WTC11 (cell line): ENCODE measurements at regions not wholly inside any gene's neighbourhood (a gene's known extent, or its start where the extent isn't known, plus 50 kb on each side); places are given as distances from the start of the nearest gene placed in this dataset.

Experiments used
- ATAC-seq: fragments of 200-7000 bp; cut with Tn5 transposase; 2 replicates; pipeline ENCODE4 v1.10.0; 2021; ENCODE audit warnings: mild to moderate bottlenecking, moderate library complexity
- CTCF ChIA-PET: fragments of 300-600 bp; sonication (Branson Sonifier 250); formaldehyde crosslinking; loops from one replicate; lab custom pipeline; 2021; ENCODE audit warnings: antibody characterized with exemption; lab: Charles Lee
- POLR2A ChIA-PET: fragments of 350-600 bp; sonication (Branson Sonifier 250); formaldehyde crosslinking; loops from one replicate; lab custom pipeline; 2021; ENCODE audit warnings: antibody characterized with exemption; lab: Charles Lee
- DNase-seq: peaks from one replicate; pipeline ENCODE4 v3.0.0; 2021; ENCODE audit warnings: low spot score
- H3K27ac Mint-ChIP-seq: 2 replicates; pipeline ENCODE4 v1.8.0; 2021; ENCODE audit warnings: mixed read lengths
- H3K27me3 Mint-ChIP-seq: 2 replicates; pipeline ENCODE4 v1.8.0; 2021; ENCODE audit warnings: low read depth, mild to moderate bottlenecking, moderate library complexity, mixed read lengths
- H3K36me3 Mint-ChIP-seq: 2 replicates; pipeline ENCODE4 v1.8.0; 2021; ENCODE audit warnings: mixed read lengths
- H3K4me1 Mint-ChIP-seq: 2 replicates; pipeline ENCODE4 v1.8.0; 2022; ENCODE audit warnings: mixed read lengths
- H3K4me3 Mint-ChIP-seq: 2 replicates; pipeline ENCODE4 v1.8.0; 2021; ENCODE audit warnings: mild to moderate bottlenecking, moderate library complexity, mixed read lengths
- H3K9me3 Mint-ChIP-seq: 2 replicates; pipeline ENCODE4 v1.8.0; 2021; ENCODE audit warnings: mixed read lengths
- AR ChIP-seq: fragments of 250-450 bp; sonication (Bioruptor Pico); IDR thresholded peaks from 2 replicates; pipeline ENCODE4 v1.9.0; 2021; ENCODE audit warnings: mild to moderate bottlenecking
- ATF1 ChIP-seq: sonication (generic); formaldehyde crosslinking; IDR thresholded peaks from 2 replicates; pipeline ENCODE4 v1.8.1; 2023; ENCODE audit warnings: mild to moderate bottlenecking, moderate library complexity, missing genetic modification reagents
- CBFB ChIP-seq: sonication (generic); formaldehyde crosslinking; IDR thresholded peaks from 2 replicates; pipeline ENCODE4 v1.8.1; 2022; ENCODE audit warnings: mild to moderate bottlenecking, low read depth, missing genetic modification reagents
- CREB1 ChIP-seq: sonication (generic); formaldehyde crosslinking; IDR thresholded peaks from 2 replicates; pipeline ENCODE4 v1.8.0; 2023; ENCODE audit warnings: mild to moderate bottlenecking, missing genetic modification reagents
- CTCF ChIP-seq: fragments of 200-600 bp; IDR thresholded peaks from 2 replicates; pipeline ENCODE4 v1.8.0; 2022; ENCODE audit warnings: antibody characterized with exemption
- E2F1 ChIP-seq: sonication (generic); formaldehyde crosslinking; IDR thresholded peaks from 2 replicates; pipeline ENCODE4 v1.8.0; 2022; ENCODE audit warnings: mild to moderate bottlenecking, missing genetic modification reagents
- ELF4 ChIP-seq: sonication (generic); formaldehyde crosslinking; IDR thresholded peaks from 2 replicates; pipeline ENCODE4 v1.8.1; 2022; ENCODE audit warnings: low read depth, mild to moderate bottlenecking, moderate library complexity, missing genetic modification reagents
- GRHL2 ChIP-seq: fragments of 250-450 bp; sonication (Bioruptor Pico); IDR thresholded peaks from 2 replicates; pipeline ENCODE4 v1.8.0; 2022; ENCODE audit warnings: mild to moderate bottlenecking, moderate library complexity; ENCODE audit not compliant: insufficient replicate concordance, severe bottlenecking
- MAX ChIP-seq: sonication (generic); formaldehyde crosslinking; IDR thresholded peaks from 2 replicates; pipeline ENCODE4 v1.8.0; 2022; ENCODE audit warnings: mild to moderate bottlenecking, missing genetic modification reagents
- NFE2L1 ChIP-seq: sonication (generic); formaldehyde crosslinking; IDR thresholded peaks from 2 replicates; pipeline ENCODE4 v1.8.1; 2023; ENCODE audit warnings: missing genetic modification reagents
- NFYB ChIP-seq: sonication (generic); formaldehyde crosslinking; conservative IDR thresholded peaks from 2 replicates; pipeline ENCODE4 v1.8.0; 2022; ENCODE audit warnings: low read depth, missing genetic modification reagents
- OVOL2 ChIP-seq: fragments of 250-450 bp; sonication (Bioruptor Pico); IDR thresholded peaks from 2 replicates; pipeline ENCODE4 v1.9.0; 2021; ENCODE audit warnings: mild to moderate bottlenecking, borderline replicate concordance
- PRDM15 ChIP-seq: sonication (generic); formaldehyde crosslinking; IDR thresholded peaks from 2 replicates; pipeline ENCODE4 v1.8.0; 2022; ENCODE audit warnings: missing genetic modification reagents
- PRRX2 ChIP-seq: fragments of 250-450 bp; sonication (Bioruptor Pico); IDR thresholded peaks from 2 replicates; pipeline ENCODE4 v1.8.0; 2021; ENCODE audit warnings: mild to moderate bottlenecking
- RORB ChIP-seq: fragments of 250-450 bp; sonication (Bioruptor Pico); IDR thresholded peaks from 2 replicates; pipeline ENCODE4 v1.9.0; 2021; ENCODE audit warnings: mild to moderate bottlenecking
- ZNF416 ChIP-seq: fragments of 250-450 bp; sonication (Bioruptor Pico); IDR thresholded peaks from 2 replicates; pipeline ENCODE4 v1.9.0; 2021; ENCODE audit warnings: mild to moderate bottlenecking, inconsistent platforms
- TF ChIP-seq, protein P1 (sequence below): sonication (generic); formaldehyde crosslinking; conservative IDR thresholded peaks from 2 replicates; pipeline ENCODE4 v1.8.1; 2022; ENCODE audit warnings: mild to moderate bottlenecking, missing genetic modification reagents

- TF ChIP-seq PRDM15 (CRISPR knock-in tag) (no peak), PRRX2 (CRISPR knock-in tag) (no peak), ZNF416 (no peak)
These were observed 375.2 kb upstream of the HSFY2 start (continued) for GRCh38 chrY:19148783-19149182.

GRCh38 chrY:19146296-19146695 lies 372.8 kb upstream of the HSFY2 start:
- H3K36me3 Mint-ChIP-seq: no peaks in the 10 kb centered on the region
- TF ChIP-seq NFYB (CRISPR knock-in tag): no peak
- TF ChIP-seq CBFB (CRISPR knock-in tag): no peak
- TF ChIP-seq, protein P1, sequence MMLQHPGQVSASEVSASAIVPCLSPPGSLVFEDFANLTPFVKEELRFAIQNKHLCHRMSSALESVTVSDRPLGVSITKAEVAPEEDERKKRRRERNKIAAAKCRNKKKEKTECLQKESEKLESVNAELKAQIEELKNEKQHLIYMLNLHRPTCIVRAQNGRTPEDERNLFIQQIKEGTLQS: no peak
- no peak for TF ChIP-seq E2F1 (CRISPR knock-in tag)
- no peak for TF ChIP-seq ELF4 (CRISPR knock-in tag)
- no peak for TF ChIP-seq OVOL2 (CRISPR knock-in tag)
- TF ChIP-seq RORB: no peak
- ChIA-PET CTCF (no interaction called here), POLR2A (interaction anchor here (0.6 kb wide), 1 partner anchor 330 kb away, joined by 3 read pairs; no protein-coding TSS in a partner anchor)
- peaks cover 39% of the 10 kb centered on the region for H3K27me3 Mint-ChIP-seq
- H3K4me3 Mint-ChIP-seq: no peak overlapping the region
- ATAC-seq (peak; percentile 84), DNase-seq (peak; percentile 11)
- 0 out of 2 replicates have a peak, but pooled peaks cover 1% of the 10 kb centered on the region for H3K9me3 Mint-ChIP-seq
- H3K4me1 Mint-ChIP-seq: peaks cover 74% of the 10 kb centered on the region
- H3K27ac Mint-ChIP-seq: peak overlapping the region; percentile 79; the same call in 1 of the 2 replicates

GRCh38 chrY:19142093-19142492 lies 368.6 kb upstream of the HSFY2 start:
- no peak for TF ChIP-seq PRRX2 (CRISPR knock-in tag)
- TF ChIP-seq E2F1 (CRISPR knock-in tag): no peak
- no peak for TF ChIP-seq NFYB (CRISPR knock-in tag)
- no peak for TF ChIP-seq GRHL2 (CRISPR knock-in tag)
- TF ChIP-seq CREB1 (CRISPR knock-in tag): no peak
- TF ChIP-seq NFE2L1 (CRISPR knock-in tag): no peak
- no peak for TF ChIP-seq CTCF
- no peak for TF ChIP-seq ATF1
- no peak for TF ChIP-seq AR (CRISPR knock-in tag)
- no peak for TF ChIP-seq MAX (CRISPR knock-in tag)
- TF ChIP-seq, all 79 proteins: peak for 0
- peaks cover 78% of the 10 kb centered on the region for H3K27me3 Mint-ChIP-seq
- H3K27ac Mint-ChIP-seq: no peak overlapping the region
- peaks cover 21% of the 10 kb centered on the region for H3K9me3 Mint-ChIP-seq
- DNase-seq: peak; percentile 7
- ChIA-PET POLR2A (no interaction called here), CTCF (interaction anchor here (0.8 kb wide), 1 partner anchor 79 kb away, joined by 3 read pairs; no protein-coding TSS in a partner anchor)
- H3K36me3 Mint-ChIP-seq: peaks cover 14% of the 10 kb centered on the region
- ATAC-seq: peak; percentile 76
- H3K4me3 Mint-ChIP-seq: no peak overlapping the region
- peaks cover 69% of the 10 kb centered on the region for H3K4me1 Mint-ChIP-seq
